Gastroesophageal sphincter (tissue), 4 donors: ENCODE measurements at regions not wholly inside any gene's neighbourhood (a gene's known extent, or its start where the extent isn't known, plus 50 kb on each side); places are given as distances from the start of the nearest gene placed in this dataset.

Experiments used
- ATAC-seq: fragments of 150-250 bp; one replicate; pipeline ENCODE4 v1.9.1; 2016; ENCODE audit warnings: mild to moderate bottlenecking, moderate library complexity
- H3K27ac ChIP-seq, 4 donors: fragments of 200-600 bp; sonication (generic) in 3 of 4; 1 replicate in 3 of 4; 2 replicates in 1 of 4; pipeline ENCODE4 v1.5.1; 2016 to 2019
- H3K27me3 ChIP-seq: fragments of 200-600 bp; sonication (generic); one replicate; pipeline ENCODE4 v1.5.1; 2019
- H3K36me3 ChIP-seq, 2 donors: fragments of 200-600 bp; sonication (generic); one replicate each; pipeline ENCODE4 v1.5.1; 2019; ENCODE audit warnings: control low read depth in 1 of 2
- H3K4me1 ChIP-seq, 3 donors: fragments of 200-600 bp; sonication (generic); 1 replicate in 2 of 3; 2 replicates in 1 of 3; pipeline ENCODE4 v1.5.1; 2016 to 2019; ENCODE audit warnings: control low read depth in 2 of 3
- H3K4me3 ChIP-seq, 2 donors: fragments of 200-600 bp; sonication (generic); one replicate each; pipeline ENCODE4 v1.5.1; 2019; ENCODE audit warnings: mild to moderate bottlenecking in 1 of 2, moderate library complexity in 1 of 2
- H3K9me3 ChIP-seq, 3 donors: fragments of 200-600 bp; sonication (generic); one replicate each; pipeline ENCODE4 v1.5.1; 2017 to 2019; ENCODE audit warnings: control low read depth in 2 of 3
- CTCF ChIP-seq, 4 experiments: fragments of 200-600 bp in 2 of 4; fragments of 450-650 bp in 2 of 4; sonication (generic) in 1 of 4; IDR thresholded peaks; one replicate each; pipeline ENCODE4 v1.5.1; 2017 to 2019; ENCODE audit warnings: antibody characterized with exemption in 4 of 4, mild to moderate bottlenecking in 2 of 4, moderate library complexity in 2 of 4
- EP300 ChIP-seq: sonication (generic); formaldehyde crosslinking; IDR thresholded peaks from one replicate; pipeline ENCODE4 v1.6.1; 2017; ENCODE audit warnings: antibody characterized with exemption, mild to moderate bottlenecking
- POLR2A ChIP-seq, 2 donors: fragments of 450-650 bp; IDR thresholded peaks; one replicate each; pipeline ENCODE4 v1.6.1; 2017; ENCODE audit warnings: antibody characterized with exemption in 2 of 2, mild to moderate bottlenecking in 2 of 2, moderate library complexity in 1 of 2
- POLR2AphosphoS5 ChIP-seq: sonication (generic); formaldehyde crosslinking; IDR thresholded peaks from one replicate; pipeline ENCODE4 v1.6.1; 2017; ENCODE audit warnings: antibody characterized with exemption
- WGBS, 2 donors: methylation state at CpG; one replicate each; pipeline ENCODE4 v1.1.5; 2018; ENCODE audit warnings: low coverage in 1 of 2; 5-methylcytosine and 5-hydroxymethylcytosine counted together

GRCh38 chr18:34626404-34627136 is 83.5 kb upstream of the DTNA start:
- Histone ChIP-seq H3K27ac (no peak overlapping the region), H3K36me3 (no peaks in the 10 kb centered on the region), H3K4me1 (no peaks in the 10 kb centered on the region), H3K27me3 (no peaks in the 10 kb centered on the region), H3K9me3 (no peaks in the 10 kb centered on the region), H3K4me3 (no peak overlapping the region)
- TF ChIP-seq POLR2A (IDR thresholded peaks at IDR 0.05) (no peak), POLR2AphosphoS5 (no peak)
- ATAC-seq: no peak
- WGBS, 2 donors: 78 to 88% methylated on average over 1 to 2 of the region's 2 CpGs

- no peak for TF ChIP-seq CTCF (IDR thresholded peaks at IDR 0.05)
- no peak for TF ChIP-seq EP300
- no peak for TF ChIP-seq POLR2AphosphoS5
- no peak for TF ChIP-seq POLR2A (IDR thresholded peaks at IDR 0.05)
- H3K4me1 ChIP-seq: peaks cover 0 to 4% (median 0%) of the 10 kb centered on the region in 3 donors
- WGBS, 2 donors: 93 to 100% methylated on average over 2 of the region's 2 CpGs
- no peaks in the 10 kb centered on the region for H3K27me3 ChIP-seq
- H3K36me3 ChIP-seq: no peaks in the 10 kb centered on the region
- no peak for ATAC-seq
- no peaks in the 10 kb centered on the region for H3K9me3 ChIP-seq
- no peak overlapping the region for H3K27ac ChIP-seq
- no peak overlapping the region for H3K4me3 ChIP-seq
Observed at GRCh38 chr18:34627137-34627920, 82.8 kb upstream of the DTNA start.

- TF ChIP-seq CTCF (IDR thresholded peaks at IDR 0.05): no peak
- TF ChIP-seq EP300: no peak
- no peak for TF ChIP-seq POLR2A (IDR thresholded peaks at IDR 0.05)
- TF ChIP-seq POLR2AphosphoS5: no peak
- no peak for ATAC-seq
- H3K36me3 ChIP-seq: no peaks in the 10 kb centered on the region
- no peak overlapping the region for H3K27ac ChIP-seq
- H3K27me3 ChIP-seq: no peaks in the 10 kb centered on the region
- peaks cover 0 to 6% (median 0%) of the 10 kb centered on the region in 3 donors for H3K4me1 ChIP-seq
- no peaks in the 10 kb centered on the region for H3K9me3 ChIP-seq
- WGBS, 2 donors: 88 to 95% methylated on average over 4 of the region's 4 CpGs
- no peak overlapping the region for H3K4me3 ChIP-seq
Observed at GRCh38 chr18:34631093-34631966, 78.8 kb upstream of the DTNA start.

GRCh38 chr18:34632321-34632720 is 77.8 kb upstream of the DTNA start:
- Histone ChIP-seq H3K4me1 (peaks cover 0 to 13% (median 0%) of the 10 kb centered on the region in 3 donors), H3K4me3 (no peak overlapping the region), H3K27me3 (no peaks in the 10 kb centered on the region), H3K36me3 (no peaks in the 10 kb centered on the region), H3K9me3 (no peaks in the 10 kb centered on the region), H3K27ac (no peak overlapping the region)
- no peak for ATAC-seq
- TF ChIP-seq EP300: no peak
- TF ChIP-seq POLR2AphosphoS5: no peak
- WGBS, 2 donors: 36 to 41% methylated on average over 3 of the region's 3 CpGs

- H3K9me3 ChIP-seq: no peaks in the 10 kb centered on the region
- no peaks in the 10 kb centered on the region for H3K27me3 ChIP-seq
- no peak for ATAC-seq
- peaks cover 0 to 15% (median 0%) of the 10 kb centered on the region in 3 donors for H3K4me1 ChIP-seq
- WGBS, 2 donors: 80 to 100% methylated on average over 1 of the region's 1 CpG
- no peaks in the 10 kb centered on the region for H3K36me3 ChIP-seq
- no peak overlapping the region for H3K4me3 ChIP-seq
- no peak overlapping the region for H3K27ac ChIP-seq
- TF ChIP-seq POLR2AphosphoS5 (no peak), CTCF (IDR thresholded peaks at IDR 0.05) (no peak), EP300 (no peak), POLR2A (IDR thresholded peaks at IDR 0.05) (no peak)
Observed at GRCh38 chr18:34633368-34633767, 76.7 kb upstream of the DTNA start.
